GM12892 (cell line): ENCODE measurements at regions not wholly inside any gene's neighbourhood (a gene's known extent, or its start where the extent isn't known, plus 50 kb on each side); places are given as distances from the start of the nearest gene placed in this dataset.
"Not testable (repeated sequence)": the region's sequence is repeated elsewhere in the genome, so short reads cannot be mapped to it uniquely, and the experiment has no call there.

Source experiments
- DNase-seq: peaks from one replicate; pipeline ENCODE4 v3.0.0; 2011; ENCODE audit not compliant: insufficient read length
- FAIRE-seq: peaks from 2 replicates; lab custom pipeline; 2011; peaks lifted over from hg19 to GRCh38; lab: Jason Lieb, UNC
- POLR2A ChIP-seq: IDR thresholded peaks from 2 replicates; pipeline ENCODE4 v1.6.1; 2011; ENCODE audit warnings: low read depth, low read length, control low read depth
- POLR2AphosphoS5 ChIP-seq: IDR thresholded peaks from 2 replicates; pipeline ENCODE4 v1.6.1; 2011; ENCODE audit warnings: low read depth, low read length, control low read depth
- TAF1 ChIP-seq: IDR thresholded peaks from 2 replicates; pipeline ENCODE4 v1.6.1; 2011; ENCODE audit warnings: low read depth, mild to moderate bottlenecking, control low read depth, low read length, borderline replicate concordance

- no peak for DNase-seq
- no peak for FAIRE-seq
- no peak for TF ChIP-seq POLR2A
- TF ChIP-seq TAF1 = no peak
- TF ChIP-seq POLR2AphosphoS5 = no peak
Observed at GRCh38 chr18:22601481-22601880, 183.8 kb upstream of the CTAGE1 start.

DNA sequence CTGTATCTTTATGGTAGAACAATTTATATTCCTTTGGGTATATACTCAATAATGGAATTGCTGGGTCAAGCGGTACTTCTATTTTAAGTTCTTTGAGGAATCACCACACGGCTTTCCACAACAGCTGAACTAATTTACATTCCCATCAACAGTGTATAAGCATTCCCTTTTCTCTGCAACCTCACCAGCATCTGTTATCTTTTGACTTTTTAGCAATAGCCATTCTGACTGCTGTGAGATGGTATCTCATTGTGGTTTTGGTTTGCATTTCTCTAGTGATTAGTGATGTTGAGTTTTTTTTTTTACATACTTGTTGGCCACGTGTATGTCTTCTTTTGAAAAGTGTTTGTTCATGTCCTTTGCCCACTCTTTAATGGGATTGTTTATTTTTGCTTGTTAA is 184.7 kb upstream of the CTAGE1 start:
- not testable (repeated sequence) for FAIRE-seq, DNase-seq

DNA sequence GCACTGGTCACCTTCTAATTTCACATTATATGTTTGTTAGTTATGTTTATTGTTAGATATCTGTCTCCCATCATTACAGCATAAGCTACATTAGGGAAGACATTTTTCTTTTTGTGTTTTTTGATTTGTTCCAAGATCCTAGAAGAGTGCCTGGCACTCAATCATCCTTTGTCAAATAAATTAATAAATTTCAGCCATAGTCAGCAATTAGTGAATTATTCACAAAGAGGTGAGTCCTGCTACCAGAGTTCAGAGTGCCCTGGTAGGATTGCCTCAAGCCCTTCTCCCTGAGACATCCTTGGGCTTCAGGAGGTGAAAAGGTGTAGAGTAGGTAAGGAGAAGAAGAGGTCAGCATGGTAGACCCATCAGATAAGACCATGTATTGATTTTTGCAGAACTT is 186.2 kb upstream of the CTAGE1 start:
- DNase-seq (no peak), FAIRE-seq (no peak)
- TF ChIP-seq TAF1 (no peak), POLR2AphosphoS5 (no peak), POLR2A (no peak)

DNA sequence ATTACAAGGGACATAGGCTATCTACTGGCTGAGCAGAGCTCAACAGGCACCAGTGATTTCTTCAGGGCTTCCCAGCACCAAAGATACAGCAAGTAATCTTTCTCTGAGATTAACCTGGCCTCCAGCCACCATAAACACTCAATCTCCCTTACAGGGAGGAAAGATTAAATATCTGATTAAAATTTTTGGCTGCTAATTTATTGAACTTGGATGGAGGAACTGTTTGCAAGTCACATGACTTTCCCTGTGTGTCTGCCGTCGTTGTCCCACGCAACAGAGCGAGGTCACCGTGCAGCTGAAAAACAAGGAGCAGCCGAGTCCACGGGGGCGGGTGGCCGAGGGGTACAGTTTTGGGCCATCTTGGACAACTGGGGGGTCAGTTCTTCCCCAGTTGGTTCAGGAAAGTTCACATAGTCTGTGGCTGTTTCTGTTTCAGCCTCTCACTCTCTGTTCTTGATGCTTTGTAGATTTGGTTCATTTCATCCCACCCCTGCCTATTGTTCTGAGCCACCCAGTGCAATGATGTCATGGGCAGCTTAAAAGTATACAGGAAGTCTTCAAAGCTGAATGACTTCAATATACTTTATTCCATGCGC is 186.8 kb upstream of the CTAGE1 start:
- DNase-seq (no peak), FAIRE-seq (no peak)
- TF ChIP-seq TAF1 (no peak), POLR2AphosphoS5 (no peak), POLR2A (no peak)

GRCh38 chr18:22604986-22605421 is 187.3 kb upstream of the CTAGE1 start:
- DNase-seq = no peak
- no peak for TF ChIP-seq POLR2A
- TF ChIP-seq TAF1 = no peak
- no peak for TF ChIP-seq POLR2AphosphoS5
- no peak for FAIRE-seq

- no peak for TF ChIP-seq POLR2A
- no peak for TF ChIP-seq TAF1
- no peak for TF ChIP-seq POLR2AphosphoS5
- DNase-seq (no peak), FAIRE-seq (no peak)
Observed at GRCh38 chr18:22605736-22606135, 188.0 kb upstream of the CTAGE1 start.

DNA sequence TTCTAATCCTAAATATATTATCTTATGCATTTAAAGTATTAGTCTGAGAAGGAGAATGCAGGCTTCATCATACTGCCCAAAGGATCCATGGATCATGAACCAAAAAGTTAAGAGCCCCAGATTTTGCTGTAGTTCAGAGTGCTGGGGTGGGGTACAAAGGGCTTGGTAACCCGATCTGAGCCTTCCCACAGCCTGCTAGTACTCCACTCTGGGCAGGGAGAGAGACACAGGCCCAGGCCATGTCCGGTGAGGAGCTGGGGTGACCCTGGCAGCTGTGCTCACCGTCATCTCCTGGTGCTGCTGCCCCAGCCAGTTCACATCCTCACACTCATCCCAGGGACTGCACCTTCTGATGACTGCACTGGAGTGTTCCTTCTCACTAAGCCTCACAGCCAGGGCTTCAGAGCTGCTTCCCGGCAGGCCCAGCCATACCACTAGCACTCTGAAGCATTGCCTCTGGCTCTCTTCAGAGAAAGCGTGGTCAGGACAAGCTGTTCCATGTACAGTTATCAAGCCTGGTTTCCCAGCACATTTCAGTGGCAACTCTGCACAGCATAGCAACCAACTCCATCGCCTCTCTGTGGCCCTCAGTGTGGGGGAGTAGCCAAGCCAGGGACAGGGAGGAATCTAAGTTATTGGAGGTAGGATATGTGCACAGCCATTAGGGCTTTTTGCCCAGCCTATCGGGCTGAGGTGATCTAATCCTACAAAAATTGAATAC is 189.0 kb upstream of the CTAGE1 start:
- TF ChIP-seq POLR2A = no peak
- no peak for TF ChIP-seq POLR2AphosphoS5
- DNase-seq (no peak), FAIRE-seq (no peak)

- DNase-seq = no peak
- no peak for FAIRE-seq
- no peak for TF ChIP-seq POLR2AphosphoS5
- TF ChIP-seq POLR2A = no peak
- no peak for TF ChIP-seq TAF1
Observed at GRCh38 chr18:22607284-22607635, 189.5 kb upstream of the CTAGE1 start.

DNA sequence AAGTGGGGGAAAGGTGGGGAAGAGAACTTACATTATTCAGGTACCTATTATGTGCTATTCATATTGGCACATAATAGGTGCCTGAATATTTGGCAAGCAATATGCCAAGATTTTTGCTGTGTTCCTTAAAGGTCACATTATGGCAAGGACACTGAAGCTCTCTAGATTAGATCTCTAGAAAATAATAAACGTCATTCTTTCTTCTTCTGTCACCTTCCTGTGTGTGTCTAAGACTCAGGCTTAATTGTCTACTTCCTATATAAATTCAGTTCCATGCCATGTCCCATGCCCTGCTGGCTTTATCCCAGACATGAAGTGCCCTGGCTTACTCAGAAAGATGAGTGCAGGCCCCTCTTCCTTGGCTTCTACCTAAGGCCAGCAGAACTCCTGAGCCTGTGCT is 191.1 kb upstream of the CTAGE1 start:
- DNase-seq = no peak
- TF ChIP-seq POLR2AphosphoS5 (no peak), TAF1 (no peak), POLR2A (no peak)
- no peak for FAIRE-seq

- no peak for FAIRE-seq
- TF ChIP-seq TAF1 (no peak), POLR2AphosphoS5 (no peak)
- DNase-seq = no peak
Observed at GRCh38 chr18:22609642-22610041, 191.9 kb upstream of the CTAGE1 start.

DNA sequence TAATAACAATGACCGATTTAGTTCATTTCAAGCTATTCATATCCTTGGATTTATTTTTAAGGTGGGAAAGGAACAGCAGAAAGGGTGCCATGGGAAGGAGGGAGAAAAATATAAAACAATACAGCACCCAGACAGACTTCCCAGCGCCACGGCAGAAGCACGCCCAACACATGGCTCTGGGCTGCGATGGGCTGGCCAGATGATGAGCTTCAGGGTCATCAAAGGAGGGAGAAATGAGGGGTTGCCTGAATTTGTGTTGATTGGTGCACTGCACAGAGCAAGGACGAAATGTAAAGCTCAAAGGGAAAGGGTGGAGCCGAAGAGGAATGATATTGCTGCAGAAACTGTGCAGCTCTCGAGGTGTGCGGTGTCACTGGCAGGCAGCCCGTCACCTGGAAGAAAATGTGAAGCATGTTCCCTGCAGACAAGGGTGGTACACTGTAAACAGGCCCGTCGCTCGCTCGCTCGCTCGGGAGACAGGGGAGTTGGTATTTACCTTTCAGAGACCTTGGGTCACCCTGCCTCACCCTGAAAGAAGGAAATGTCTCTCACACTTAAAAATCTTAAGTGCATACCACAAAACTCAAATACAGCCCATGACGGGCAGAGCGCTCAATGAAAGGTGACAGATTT is 195.5 kb upstream of the CTAGE1 start:
- TF ChIP-seq TAF1 (no peak), POLR2AphosphoS5 (no peak), POLR2A (no peak)
- no peak for FAIRE-seq
- no peak for DNase-seq

- DNase-seq (no peak), FAIRE-seq (no peak)
- TF ChIP-seq POLR2A (no peak), TAF1 (no peak), POLR2AphosphoS5 (no peak)
Observed at GRCh38 chr18:22613788-22614187, 196.1 kb upstream of the CTAGE1 start.
